ENCODE measurements at regions not wholly inside any gene's neighbourhood (a gene's known extent, or its start where the extent isn't known, plus 50 kb on each side); places are given as distances from the start of the nearest gene placed in this dataset.

- no peak for TF ChIP-seq CTCF (tag by site-specific recombination; IDR thresholded peaks at IDR 0.05)
- no peak for TF ChIP-seq ZNF37A (tag by site-specific recombination; IDR thresholded peaks at IDR 0.05)
- no peak for TF ChIP-seq ZNF629 (tag by site-specific recombination; IDR thresholded peaks at IDR 0.05)
- no peak for TF ChIP-seq ZSCAN18 (tag by site-specific recombination; IDR thresholded peaks at IDR 0.05)
- TF ChIP-seq ATF2 (tag by site-specific recombination; IDR thresholded peaks at IDR 0.05; ENCODE audit: low read depth) = no peak
- no peak for TF ChIP-seq MYNN (tag by site-specific recombination; IDR thresholded peaks at IDR 0.05; ENCODE audit: borderline replicate concordance)
- no peak for TF ChIP-seq ZNF157 (tag by site-specific recombination; IDR thresholded peaks at IDR 0.05)
- no peak for TF ChIP-seq SP2 (tag by site-specific recombination; IDR thresholded peaks at IDR 0.05)
- no peak for TF ChIP-seq ZBTB49 (tag by site-specific recombination; IDR thresholded peaks at IDR 0.05; ENCODE audit: low read depth)
- no peak for TF ChIP-seq ZNF350 (tag by site-specific recombination; IDR thresholded peaks at IDR 0.05)
Measured at GRCh38 chr4:106708464-106708816, 327.7 kb downstream of the DKK2 start.
